ENCODE measurements at regions not wholly inside any gene's neighbourhood (a gene's known extent, or its start where the extent isn't known, plus 50 kb on each side); places are given as distances from the start of the nearest gene placed in this dataset.

- peaks cover 85% of the 10 kb centered on the region for H3K4me1 Mint-ChIP-seq (ENCODE audit: low read depth)
- DNase-seq = no peak
- peak; percentile 28 to 36 for ATAC-seq (replicated peaks in 1 of 2)
- peak overlapping the region; percentile 100 for H3K27ac Mint-ChIP-seq
- H3K27me3 Mint-ChIP-seq (ENCODE audit: low read depth) = no peaks in the 10 kb centered on the region
- H3K36me3 Mint-ChIP-seq (ENCODE audit: insufficient read depth in 2 of 2) = peaks cover 2 to 10% of the 10 kb centered on the region in 2 donors
- H3K4me3 Mint-ChIP-seq = peak overlapping the region; percentile 53 to 82
- peaks cover 3 to 5% of the 10 kb centered on the region in 2 donors for H3K9me3 Mint-ChIP-seq
Observed at GRCh38 chr5:40276426-40277102, 403.2 kb upstream of the PTGER4 start.

DNA sequence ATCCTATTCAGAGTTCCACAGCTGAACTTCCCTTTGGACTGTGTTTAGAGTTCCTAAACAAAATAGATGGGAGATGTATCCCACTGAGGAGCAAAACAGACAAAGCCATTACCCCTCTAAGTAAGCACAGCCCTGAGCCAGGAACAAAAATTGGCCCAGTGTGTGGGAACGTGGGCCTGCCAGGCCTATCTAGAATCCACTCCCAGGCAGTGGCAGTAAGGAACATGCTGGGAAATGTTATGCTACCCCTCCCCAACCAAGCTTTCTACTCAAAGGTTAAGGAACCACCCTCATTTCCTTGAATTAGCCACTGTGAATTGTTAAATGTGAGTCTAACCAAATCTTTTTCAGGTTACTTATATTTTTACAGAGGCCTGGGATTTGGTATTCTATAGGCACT, 405.1 kb upstream of the PTGER4 start:
- no peak overlapping the region for H3K27ac Mint-ChIP-seq

DNA sequence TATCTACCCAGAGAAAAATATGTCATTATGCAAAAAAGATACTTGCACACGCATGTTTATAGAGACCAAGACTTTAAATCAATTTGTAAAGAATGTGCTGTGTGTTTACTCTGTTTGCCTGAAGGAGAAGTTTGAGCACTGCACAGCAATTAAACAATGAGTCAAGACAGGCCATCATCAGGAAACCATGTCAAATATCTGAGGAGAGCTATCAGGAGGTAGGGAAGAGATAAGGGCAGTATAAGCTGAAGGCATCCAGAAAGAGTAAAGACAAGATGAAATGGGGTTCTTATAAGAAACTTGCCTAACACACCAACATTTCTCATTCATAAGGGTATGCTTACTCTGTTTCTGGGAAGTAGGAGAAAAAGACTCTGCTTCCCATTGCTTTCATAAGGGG, 405.8 kb upstream of the PTGER4 start:
- ATAC-seq (replicated peaks in 1 of 2) = no peak
- H3K27ac Mint-ChIP-seq = no peak overlapping the region
- H3K4me3 Mint-ChIP-seq = no peak overlapping the region
- no peak for DNase-seq
- no peaks in the 10 kb centered on the region for H3K27me3 Mint-ChIP-seq (ENCODE audit: low read depth)
- H3K9me3 Mint-ChIP-seq = peaks cover 0 to 3% of the 10 kb centered on the region in 2 donors
- H3K4me1 Mint-ChIP-seq (ENCODE audit: low read depth) = peaks cover 81% of the 10 kb centered on the region
- peaks cover 0 to 2% of the 10 kb centered on the region in 2 donors for H3K36me3 Mint-ChIP-seq (ENCODE audit: insufficient read depth in 2 of 2)

More for the DNA sequence above, 405.1 kb upstream of the PTGER4 start:
- Mint-ChIP-seq H3K9me3 (peaks cover 0 to 3% of the 10 kb centered on the region in 2 donors), H3K4me1 (ENCODE audit: low read depth) (peaks cover 87% of the 10 kb centered on the region), H3K36me3 (ENCODE audit: insufficient read depth in 2 of 2) (peaks cover 0 to 2% of the 10 kb centered on the region in 2 donors), H3K27me3 (ENCODE audit: low read depth) (no peaks in the 10 kb centered on the region), H3K4me3 (no peak overlapping the region)
- DNase-seq = no peak
- ATAC-seq (replicated peaks in 1 of 2) = no peak

GRCh38 chr5:40271476-40271875, 408.2 kb upstream of the PTGER4 start:
- peak overlapping the region; percentile 25 for H3K27ac Mint-ChIP-seq
- no peak for ATAC-seq (replicated peaks in 1 of 2)
- H3K4me3 Mint-ChIP-seq = no peak overlapping the region
- no peaks in the 10 kb centered on the region for H3K27me3 Mint-ChIP-seq (ENCODE audit: low read depth)
- H3K36me3 Mint-ChIP-seq (ENCODE audit: insufficient read depth in 2 of 2) = peaks cover 0 to 2% of the 10 kb centered on the region in 2 donors
- H3K4me1 Mint-ChIP-seq (ENCODE audit: low read depth) = peaks cover 57% of the 10 kb centered on the region
- DNase-seq = no peak
- peaks cover 0 to 3% of the 10 kb centered on the region in 2 donors for H3K9me3 Mint-ChIP-seq

DNA sequence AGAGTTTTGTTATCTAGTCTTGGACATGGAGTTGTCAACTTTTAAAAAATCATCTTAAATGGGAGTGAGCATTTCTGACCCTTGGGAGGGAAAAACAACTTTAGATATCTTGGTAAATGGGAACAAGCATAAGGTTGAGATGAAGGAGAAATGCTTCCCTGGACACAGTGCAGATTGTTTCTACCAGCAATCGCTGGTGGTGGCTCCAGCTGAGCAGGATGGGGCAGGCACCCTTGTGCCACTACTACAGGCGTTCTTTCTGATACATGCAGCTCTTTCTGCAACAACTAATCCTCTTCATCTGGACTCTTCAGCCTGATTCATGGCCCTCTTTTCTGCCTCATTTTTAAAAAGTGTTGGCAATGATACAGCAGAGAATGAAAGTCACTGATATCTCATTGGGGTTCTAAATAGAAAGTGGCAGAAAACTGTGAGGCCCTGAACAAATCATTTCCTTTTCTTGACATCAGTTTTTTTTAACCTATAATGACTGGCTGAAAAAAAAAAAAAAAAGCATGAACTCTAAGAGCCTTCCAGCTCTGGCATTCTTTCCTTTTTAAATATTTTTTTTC, 409.4 kb upstream of the PTGER4 start:
- H3K4me1 Mint-ChIP-seq (ENCODE audit: low read depth) = peaks cover 46% of the 10 kb centered on the region
- no peaks in the 10 kb centered on the region for H3K27me3 Mint-ChIP-seq (ENCODE audit: low read depth)
- H3K9me3 Mint-ChIP-seq = peaks cover 0 to 3% of the 10 kb centered on the region in 2 donors
- no peak for DNase-seq
- peak; percentile 45 to 84 for ATAC-seq (replicated peaks in 1 of 2)
- peaks cover 0 to 2% of the 10 kb centered on the region in 2 donors for H3K36me3 Mint-ChIP-seq (ENCODE audit: insufficient read depth in 2 of 2)
- H3K4me3 Mint-ChIP-seq = peak overlapping the region; percentile 20 to 51
- H3K27ac Mint-ChIP-seq = peak overlapping the region; percentile 58

DNA sequence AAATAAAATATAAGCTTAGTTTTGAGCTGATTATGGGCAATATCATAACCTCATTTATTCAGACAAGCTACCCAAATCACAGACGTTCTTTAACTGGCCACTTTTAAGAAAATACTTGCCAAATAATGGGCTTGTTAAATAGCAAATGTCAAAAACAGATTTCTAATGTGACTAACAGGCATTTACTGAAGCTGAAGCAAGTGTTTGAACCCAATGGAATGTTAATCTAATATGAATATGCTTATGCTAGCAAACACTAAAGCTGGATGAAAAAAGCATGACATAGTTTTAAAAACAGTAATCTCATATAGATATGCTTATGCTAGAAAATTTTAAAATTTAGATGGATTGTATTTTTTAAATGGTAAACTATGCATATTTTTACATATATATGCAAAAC, 411.6 kb upstream of the PTGER4 start:
- no peak for ATAC-seq (replicated peaks in 1 of 2)

DNA sequence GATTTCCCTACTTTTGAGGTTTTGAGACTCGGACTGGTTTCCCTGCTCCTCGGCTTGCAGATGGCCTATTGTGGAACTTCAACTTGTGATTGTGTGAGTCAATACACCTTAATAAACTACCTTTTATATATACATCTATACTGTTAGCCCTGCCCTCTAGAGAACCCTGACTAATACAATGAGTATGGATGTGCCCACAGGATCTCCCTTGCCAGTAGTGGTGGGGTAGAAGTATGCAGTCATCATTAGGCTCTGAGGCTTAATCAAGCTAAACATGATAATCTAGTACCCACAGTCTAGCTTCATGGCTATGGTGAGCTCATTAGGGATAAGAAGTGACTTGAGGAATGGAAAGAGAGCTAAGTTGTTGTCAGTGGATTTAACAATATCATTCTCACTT, 412.8 kb upstream of the PTGER4 start:
- H3K36me3 Mint-ChIP-seq (ENCODE audit: insufficient read depth in 2 of 2) = no peaks in the 10 kb centered on the region
- ATAC-seq (replicated peaks in 1 of 2) (no peak), DNase-seq (no peak)
- H3K27me3 Mint-ChIP-seq (ENCODE audit: low read depth) = no peaks in the 10 kb centered on the region
- H3K4me3 Mint-ChIP-seq = no peak overlapping the region
- H3K9me3 Mint-ChIP-seq = peaks cover 0 to 3% of the 10 kb centered on the region in 2 donors
- peaks cover 23% of the 10 kb centered on the region for H3K4me1 Mint-ChIP-seq (ENCODE audit: low read depth)
- no peak overlapping the region for H3K27ac Mint-ChIP-seq

More for the DNA sequence above, 411.6 kb upstream of the PTGER4 start:
- Mint-ChIP-seq H3K27me3 (ENCODE audit: low read depth) (no peaks in the 10 kb centered on the region), H3K9me3 (no peaks in the 10 kb centered on the region), H3K4me1 (ENCODE audit: low read depth) (peaks cover 30% of the 10 kb centered on the region), H3K27ac (no peak overlapping the region), H3K36me3 (ENCODE audit: insufficient read depth in 2 of 2) (peaks cover 0 to 2% of the 10 kb centered on the region in 2 donors), H3K4me3 (no peak overlapping the region)
- no peak for DNase-seq

DNA sequence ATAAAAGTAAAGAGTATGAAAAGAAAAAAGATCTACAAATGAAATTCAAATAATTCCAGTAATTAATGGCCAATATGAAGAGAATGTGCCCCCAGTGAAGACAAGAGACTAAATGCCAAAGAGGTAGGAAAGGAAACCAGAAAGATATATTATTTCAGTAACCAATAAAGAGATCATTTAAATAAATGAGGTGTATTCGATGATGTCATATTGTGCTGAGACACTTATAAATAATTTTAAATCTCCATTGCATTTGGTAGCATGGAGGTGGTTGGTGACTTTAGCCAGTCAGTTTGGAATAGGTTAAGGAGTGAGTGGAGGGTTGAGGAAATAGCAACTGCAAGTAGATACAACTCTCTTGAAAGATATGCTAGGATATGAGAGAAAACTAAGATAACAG, 417.7 kb upstream of the PTGER4 start:
- Mint-ChIP-seq H3K36me3 (ENCODE audit: insufficient read depth in 2 of 2) (peaks cover 4 to 6% of the 10 kb centered on the region in 2 donors), H3K27me3 (ENCODE audit: low read depth) (no peaks in the 10 kb centered on the region), H3K9me3 (peaks cover 0 to 7% of the 10 kb centered on the region in 2 donors), H3K4me3 (no peak overlapping the region), H3K27ac (no peak overlapping the region), H3K4me1 (ENCODE audit: low read depth) (peaks cover 12% of the 10 kb centered on the region)
- DNase-seq (no peak), ATAC-seq (replicated peaks in 1 of 2) (no peak)

DNA sequence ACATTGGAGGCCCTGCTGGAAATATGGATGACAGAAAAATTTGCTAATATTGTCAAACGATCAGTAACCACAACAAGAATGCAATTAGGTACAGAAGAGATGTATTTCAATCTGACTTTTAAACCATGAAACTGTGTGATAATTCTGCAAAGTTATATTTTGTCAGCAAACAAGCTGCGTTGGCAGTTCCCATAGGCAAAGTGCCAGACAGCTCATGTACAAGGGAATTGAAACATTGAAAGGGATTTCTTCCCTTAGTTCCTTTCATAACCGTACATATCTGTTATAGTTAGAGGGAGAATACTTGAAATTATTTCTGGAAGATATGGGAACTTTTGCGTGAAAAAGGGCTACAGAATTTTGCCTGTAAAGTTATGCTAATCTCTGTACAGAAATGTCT, 419.4 kb upstream of the PTGER4 start:
- no peaks in the 10 kb centered on the region for H3K27me3 Mint-ChIP-seq (ENCODE audit: low read depth)
- H3K36me3 Mint-ChIP-seq (ENCODE audit: insufficient read depth in 2 of 2) = peaks cover 4 to 6% of the 10 kb centered on the region in 2 donors
- H3K4me3 Mint-ChIP-seq = no peak overlapping the region
- no peak overlapping the region for H3K27ac Mint-ChIP-seq
- no peak for DNase-seq
- H3K9me3 Mint-ChIP-seq = peaks cover 0 to 7% of the 10 kb centered on the region in 2 donors
- peaks cover 12% of the 10 kb centered on the region for H3K4me1 Mint-ChIP-seq (ENCODE audit: low read depth)
- no peak for ATAC-seq (replicated peaks in 1 of 2)

- ATAC-seq (replicated peaks in 1 of 2) (peak; percentile 71 to 85), DNase-seq (no peak)
Observed at GRCh38 chr5:40258222-40258621, 421.5 kb upstream of the PTGER4 start.

DNA sequence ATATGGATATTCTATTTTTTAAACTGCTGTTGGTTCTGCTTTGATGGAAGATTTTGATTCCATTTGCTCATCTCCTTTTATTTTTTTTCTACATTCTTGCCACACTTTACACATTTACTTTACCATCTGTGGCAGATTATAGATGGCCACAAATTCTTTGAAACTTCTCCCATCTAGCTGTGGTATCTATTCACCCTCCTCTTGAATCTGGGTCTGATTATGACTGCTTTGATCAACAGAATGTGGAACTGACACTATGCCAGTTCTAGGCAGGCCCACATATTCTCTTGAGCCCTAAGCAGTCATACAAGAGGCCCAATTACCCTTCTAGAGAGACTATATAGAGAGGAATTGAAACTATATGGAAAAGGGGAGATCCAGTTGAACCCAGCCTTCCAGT, 439.0 kb upstream of the PTGER4 start:
- Mint-ChIP-seq H3K36me3 (ENCODE audit: insufficient read depth in 2 of 2) (peaks cover 18 to 26% of the 10 kb centered on the region in 2 donors), H3K27me3 (ENCODE audit: low read depth) (no peaks in the 10 kb centered on the region), H3K9me3 (peaks cover 8 to 20% of the 10 kb centered on the region in 2 donors), H3K4me3 (peak overlapping the region in 1 of 2 donors; percentile 58), H3K4me1 (ENCODE audit: low read depth) (peaks cover 32% of the 10 kb centered on the region), H3K27ac (no peak overlapping the region)
- ATAC-seq (replicated peaks in 1 of 2) = no peak
- DNase-seq = no peak

More at GRCh38 chr5:40258222-40258621, 421.5 kb upstream of the PTGER4 start:
- Mint-ChIP-seq H3K9me3 (peaks cover 0 to 11% of the 10 kb centered on the region in 2 donors), H3K4me1 (ENCODE audit: low read depth) (peaks cover 12% of the 10 kb centered on the region), H3K4me3 (peak overlapping the region; percentile 16 to 20), H3K27me3 (ENCODE audit: low read depth) (no peaks in the 10 kb centered on the region), H3K36me3 (ENCODE audit: insufficient read depth in 2 of 2) (peaks cover 4 to 6% of the 10 kb centered on the region in 2 donors), H3K27ac (peak overlapping the region; percentile 59)

- Mint-ChIP-seq H3K27ac (no peak overlapping the region), H3K9me3 (peaks cover 8 to 20% of the 10 kb centered on the region in 2 donors), H3K36me3 (ENCODE audit: insufficient read depth in 2 of 2) (peaks cover 18 to 26% of the 10 kb centered on the region in 2 donors), H3K27me3 (ENCODE audit: low read depth) (no peaks in the 10 kb centered on the region), H3K4me1 (ENCODE audit: low read depth) (peaks cover 32% of the 10 kb centered on the region), H3K4me3 (no peak overlapping the region)
- DNase-seq = peak; percentile 28 to 53
- ATAC-seq (replicated peaks in 1 of 2) = peak; percentile 72 to 92
Observed at GRCh38 chr5:40240111-40240510, 439.6 kb upstream of the PTGER4 start.

- peaks cover 6 to 13% of the 10 kb centered on the region in 2 donors for H3K9me3 Mint-ChIP-seq
- no peak overlapping the region for H3K4me3 Mint-ChIP-seq
- H3K27ac Mint-ChIP-seq = no peak overlapping the region
- peaks cover 15 to 24% of the 10 kb centered on the region in 2 donors for H3K36me3 Mint-ChIP-seq (ENCODE audit: insufficient read depth in 2 of 2)
- no peaks in the 10 kb centered on the region for H3K27me3 Mint-ChIP-seq (ENCODE audit: low read depth)
- peaks cover 37% of the 10 kb centered on the region for H3K4me1 Mint-ChIP-seq (ENCODE audit: low read depth)
- no peak for ATAC-seq (replicated peaks in 1 of 2)
- DNase-seq = no peak
Observed at GRCh38 chr5:40238066-40238745, 441.5 kb upstream of the PTGER4 start.

Measured in activated T-cell treated with anti-CD3 and anti-CD28 coated beads, Interleukin-2, amount 50 U/mL, for 72 hours (primary cell).